ENCODE measurements at regions not wholly inside any gene's neighbourhood (a gene's known extent, or its start where the extent isn't known, plus 50 kb on each side); places are given as distances from the start of the nearest gene placed in this dataset.

- H3K36me3 ChIP-seq (ENCODE audit: control insufficient read depth in 2 of 2, extremely low read depth in 1 of 2, insufficient read depth in 2 of 2, low read length in 2 of 2): no peaks in the 10 kb centered on the region
- peaks cover 15% of the 10 kb centered on the region for H3K4me1 ChIP-seq (ENCODE audit: control insufficient read depth, extremely low read depth, insufficient read depth, low read length)
- dilution Hi-C loops (cut with MboI; ENCODE audit: extremely low pct_ligation_motif_present, low sequenced_read_pairs): no loop called here
- FAIRE-seq: no peak
- H2AFZ ChIP-seq (ENCODE audit: control insufficient read depth, low read length): no peak overlapping the region
- H3K4me3 ChIP-seq (ENCODE audit: control insufficient read depth in 2 of 3, extremely low read depth in 1 of 3, insufficient read depth in 2 of 3, low read depth in 1 of 3, low read length in 3 of 3): no peak overlapping the region
- H3K9me3 ChIP-seq (ENCODE audit: control insufficient read depth, low read depth, low read length): no peaks in the 10 kb centered on the region
- H3K27me3 ChIP-seq (ENCODE audit: control insufficient read depth, extremely low read depth, insufficient read depth, low read length): no peaks in the 10 kb centered on the region
- H3K27ac ChIP-seq (ENCODE audit: control insufficient read depth, insufficient read depth, low read length): no peak overlapping the region
- TF ChIP-seq CTCF (optimal IDR thresholded peaks at IDR 0.05 in 1 of 3, IDR thresholded peaks at IDR 0.05 in 1 of 3, conservative IDR thresholded peaks at IDR 0.05 in 1 of 3; ENCODE audit: extremely low read depth in 1 of 3, insufficient read depth in 2 of 3, low read length in 3 of 3): no peak
- TF ChIP-seq EZH2 (IDR thresholded peaks at IDR 0.05; ENCODE audit: low read length): no peak
- no peak overlapping the region for H3K9ac ChIP-seq (ENCODE audit: control insufficient read depth, extremely low read depth, insufficient read depth, low read length)
- no peaks in the 10 kb centered on the region for H3K9me1 ChIP-seq (ENCODE audit: control insufficient read depth, extremely low read depth, insufficient read depth, low read length)
- DNase-seq (ENCODE audit: low read depth, low spot score): no peak
- H3K79me2 ChIP-seq (ENCODE audit: control insufficient read depth, insufficient read depth, low read length): no peaks in the 10 kb centered on the region
- no peak overlapping the region for H3K4me2 ChIP-seq (ENCODE audit: control insufficient read depth, extremely low read depth, insufficient read depth, low read depth, low read length)
- no peaks in the 10 kb centered on the region for H4K20me1 ChIP-seq (ENCODE audit: control insufficient read depth, extremely low read depth, insufficient read depth, low read length)
These were observed 106.6 kb upstream of the GALNT18 start for GRCh38 chr11:11728386-11728785.

- H3K4me3 ChIP-seq (ENCODE audit: control insufficient read depth in 2 of 3, extremely low read depth in 1 of 3, insufficient read depth in 2 of 3, low read depth in 1 of 3, low read length in 3 of 3): no peak overlapping the region
- no peak overlapping the region for H3K4me2 ChIP-seq (ENCODE audit: control insufficient read depth, extremely low read depth, insufficient read depth, low read depth, low read length)
- no peaks in the 10 kb centered on the region for H3K9me1 ChIP-seq (ENCODE audit: control insufficient read depth, extremely low read depth, insufficient read depth, low read length)
- H3K79me2 ChIP-seq (ENCODE audit: control insufficient read depth, insufficient read depth, low read length): no peaks in the 10 kb centered on the region
- FAIRE-seq (no peak), DNase-seq (ENCODE audit: low read depth, low spot score) (no peak)
- H4K20me1 ChIP-seq (ENCODE audit: control insufficient read depth, extremely low read depth, insufficient read depth, low read length): no peaks in the 10 kb centered on the region
- H3K36me3 ChIP-seq (ENCODE audit: control insufficient read depth in 2 of 2, extremely low read depth in 1 of 2, insufficient read depth in 2 of 2, low read length in 2 of 2): no peaks in the 10 kb centered on the region
- peaks cover 2% of the 10 kb centered on the region for H3K9me3 ChIP-seq (ENCODE audit: control insufficient read depth, low read depth, low read length)
- no peak overlapping the region for H2AFZ ChIP-seq (ENCODE audit: control insufficient read depth, low read length)
- TF ChIP-seq CTCF (optimal IDR thresholded peaks at IDR 0.05 in 1 of 3, IDR thresholded peaks at IDR 0.05 in 1 of 3, conservative IDR thresholded peaks at IDR 0.05 in 1 of 3; ENCODE audit: extremely low read depth in 1 of 3, insufficient read depth in 2 of 3, low read length in 3 of 3): no peak
- TF ChIP-seq EZH2 (IDR thresholded peaks at IDR 0.05; ENCODE audit: low read length): no peak
- dilution Hi-C loops (cut with MboI; ENCODE audit: extremely low pct_ligation_motif_present, low sequenced_read_pairs): no loop called here
- no peaks in the 10 kb centered on the region for H3K4me1 ChIP-seq (ENCODE audit: control insufficient read depth, extremely low read depth, insufficient read depth, low read length)
- peak overlapping the region; percentile 18 for H3K27ac ChIP-seq (ENCODE audit: control insufficient read depth, insufficient read depth, low read length)
- no peaks in the 10 kb centered on the region for H3K27me3 ChIP-seq (ENCODE audit: control insufficient read depth, extremely low read depth, insufficient read depth, low read length)
- no peak overlapping the region for H3K9ac ChIP-seq (ENCODE audit: control insufficient read depth, extremely low read depth, insufficient read depth, low read length)
These were observed 103.6 kb upstream of the GALNT18 start for GRCh38 chr11:11725438-11725837.
